H1 (cell line): ENCODE measurements at regions not wholly inside any gene's neighbourhood (a gene's known extent, or its start where the extent isn't known, plus 50 kb on each side); places are given as distances from the start of the nearest gene placed in this dataset.

Experiments used
- CTCF ChIA-PET: fragments of 300-600 bp; sonication (Branson Sonifier 250); formaldehyde crosslinking; loops from one replicate; lab custom pipeline; 2021; ENCODE audit not compliant: partially characterized antibody; lab: Charles Lee
- POLR2A ChIA-PET: fragments of 300-600 bp; sonication (Branson Sonifier 250); formaldehyde crosslinking; loops from one replicate; lab custom pipeline; 2021; ENCODE audit warnings: inconsistent platforms; ENCODE audit not compliant: partially characterized antibody; lab: Charles Lee
- DNase-seq, 2 experiments: peaks; one replicate each; pipeline versions ENCODE4 v3.0.0 to v3.0.0-alpha.2; 2010 to 2022; ENCODE audit warnings: low spot score in 2 of 2, low read depth in 1 of 2, mixed read lengths in 1 of 2
- FAIRE-seq: peaks from 2 replicates; lab custom pipeline; 2011; peaks lifted over from hg19 to GRCh38; lab: Jason Lieb, UNC
- H2AFZ ChIP-seq: 2 replicates; pipeline ENCODE4 v1.8.1; 2012; ENCODE audit warnings: low read length, inconsistent platforms
- H2AK5ac ChIP-seq: 2 replicates; pipeline ENCODE4 v1.6.1; 2013; ENCODE audit warnings: low read depth, low read length
- H2BK120ac ChIP-seq: replicated peaks from 2 replicates; pipeline ENCODE3; 2013; ENCODE audit warnings: low read depth, low read length, inconsistent platforms
- H2BK12ac ChIP-seq: 2 replicates; pipeline ENCODE4 v1.6.1; 2013; ENCODE audit warnings: low read depth, low read length
- H2BK15ac ChIP-seq: 2 replicates; pipeline ENCODE4 v1.6.1; 2013; ENCODE audit warnings: low read length
- H2BK20ac ChIP-seq: 2 replicates; pipeline ENCODE4 v1.6.1; 2013; ENCODE audit warnings: low read length
- H2BK5ac ChIP-seq: 2 replicates; pipeline ENCODE4 v1.6.1; 2013; ENCODE audit warnings: low read depth, low read length
- H3K14ac ChIP-seq: 2 replicates; pipeline ENCODE4 v1.6.1; 2013; ENCODE audit warnings: inconsistent platforms; ENCODE audit not compliant: insufficient read length
- H3K18ac ChIP-seq: 2 replicates; pipeline ENCODE4 v1.6.1; 2013; ENCODE audit warnings: low read length; ENCODE audit errors: extremely low read depth
- H3K23ac ChIP-seq: 2 replicates; pipeline ENCODE4 v1.6.1; 2013; ENCODE audit warnings: inconsistent platforms; ENCODE audit not compliant: insufficient read length
- H3K23me2 ChIP-seq: 2 replicates; pipeline ENCODE4 v1.6.1; 2013; ENCODE audit warnings: low read depth, low read length
- H3K27ac ChIP-seq: 2 replicates; pipeline ENCODE4 v1.6.1; 2011; ENCODE audit warnings: low read depth, low read length, inconsistent platforms
- H3K27me3 ChIP-seq, 4 experiments: replicated peaks in 1 of 4; 1 replicate in 1 of 4; 2 replicates in 3 of 4; pipeline versions ENCODE4 v1.6.1 to v1.8.1; 2011 to 2013; ENCODE audit warnings: low read length in 3 of 4, mild to moderate bottlenecking in 3 of 4, inconsistent platforms in 2 of 4, mixed read lengths in 2 of 4, moderate library complexity in 1 of 4; ENCODE audit not compliant: control insufficient read depth in 3 of 4, insufficient read depth in 3 of 4; ENCODE audit errors: extremely low read depth in 1 of 4
- H3K36me3 ChIP-seq, 4 experiments: 2 replicates each; pipeline versions ENCODE4 v1.6.1 to v1.8.1; 2011 to 2013; ENCODE audit warnings: mild to moderate bottlenecking in 4 of 4, low read length in 3 of 4, moderate library complexity in 2 of 4, control low read depth in 1 of 4, inconsistent platforms in 1 of 4; ENCODE audit not compliant: insufficient read depth in 4 of 4, control insufficient read depth in 2 of 4
- H3K4ac ChIP-seq: replicated peaks from 2 replicates; pipeline ENCODE3; 2013; ENCODE audit warnings: low read length, low read depth, mixed read lengths, inconsistent platforms; ENCODE audit not compliant: insufficient read length
- H3K4me1 ChIP-seq, 4 experiments: replicated peaks in 1 of 4; 1 replicate in 1 of 4; 2 replicates in 3 of 4; pipeline versions ENCODE4 v1.6.1 to v1.8.1; 2011 to 2013; ENCODE audit warnings: low read length in 3 of 4, inconsistent platforms in 2 of 4, mixed read lengths in 1 of 4; ENCODE audit not compliant: insufficient read depth in 4 of 4, control insufficient read depth in 3 of 4
- H3K4me2 ChIP-seq, 2 experiments: 2 replicates each; pipeline versions ENCODE4 v1.6.1 to v1.8.1; 2011 to 2013; ENCODE audit warnings: low read depth in 2 of 2, low read length in 2 of 2, control low read depth in 1 of 2, inconsistent platforms in 1 of 2, mild to moderate bottlenecking in 1 of 2; ENCODE audit not compliant: insufficient read depth in 1 of 2
- H3K4me3 ChIP-seq, 4 experiments: fragments of 200-600, 300-600 bp in 1 of 4; sonication (generic), shearing (Covaris generic), sonication (Bioruptor Twin) in 1 of 4; 2 replicates each; pipeline versions ENCODE4 v1.5.1 to v1.8.1; 2011 to 2016; ENCODE audit warnings: low read length in 4 of 4, low read depth in 3 of 4, control low read depth in 2 of 4, inconsistent platforms in 2 of 4, mild to moderate bottlenecking in 2 of 4, mixed read lengths in 1 of 4, moderate library complexity in 1 of 4; ENCODE audit not compliant: insufficient read depth in 2 of 4; ENCODE audit errors: extremely low read depth in 1 of 4
- H3K56ac ChIP-seq: replicated peaks from 2 replicates; pipeline ENCODE3; 2013; ENCODE audit warnings: low read depth, mild to moderate bottlenecking, mixed read lengths, low read length, inconsistent platforms; ENCODE audit not compliant: insufficient read length
- H3K79me1 ChIP-seq: 2 replicates; pipeline ENCODE4 v1.6.1; 2013; ENCODE audit warnings: low read depth, low read length, control low read depth
- H3K79me2 ChIP-seq, 2 experiments: 2 replicates each; pipeline versions ENCODE4 v1.6.1 to v1.8.1; 2012 to 2013; ENCODE audit warnings: low read length in 2 of 2, mild to moderate bottlenecking in 2 of 2, inconsistent platforms in 1 of 2; ENCODE audit not compliant: insufficient read depth in 2 of 2, control insufficient read depth in 1 of 2
- H3K9ac ChIP-seq, 4 experiments: replicated peaks in 1 of 4; 1 replicate in 1 of 4; 2 replicates in 3 of 4; pipeline versions ENCODE4 v1.6.1 to v1.8.1; 2011 to 2013; ENCODE audit warnings: low read depth in 3 of 4, low read length in 3 of 4, control low read depth in 2 of 4, mild to moderate bottlenecking in 2 of 4, moderate library complexity in 2 of 4, inconsistent platforms in 1 of 4; ENCODE audit errors: extremely low read depth in 1 of 4
- H3K9me3 ChIP-seq, 2 experiments: 2 replicates each; pipeline versions ENCODE4 v1.6.1 to v1.8.1; 2012 to 2013; ENCODE audit warnings: mild to moderate bottlenecking in 2 of 2, moderate library complexity in 2 of 2, control low read depth in 1 of 2, inconsistent platforms in 1 of 2, low read depth in 1 of 2, low read length in 1 of 2, mixed read lengths in 1 of 2; ENCODE audit not compliant: insufficient read depth in 2 of 2
- H4K20me1 ChIP-seq, 2 experiments: replicated peaks in 1 of 2; 2 replicates each; pipeline versions ENCODE3 to v1.8.1; 2011 to 2013; ENCODE audit warnings: inconsistent platforms in 2 of 2, low read length in 2 of 2, mild to moderate bottlenecking in 1 of 2; ENCODE audit not compliant: insufficient read depth in 2 of 2, control insufficient read depth in 1 of 2
- H4K5ac ChIP-seq: 2 replicates; pipeline ENCODE4 v1.6.1; 2013; ENCODE audit warnings: low read length, low read depth, mixed read lengths, inconsistent platforms; ENCODE audit not compliant: insufficient read length
- H4K8ac ChIP-seq: 2 replicates; pipeline ENCODE4 v1.8.0; 2013; ENCODE audit warnings: mild to moderate bottlenecking, moderate library complexity, low read length, inconsistent platforms; ENCODE audit not compliant: insufficient read depth; ENCODE audit errors: extremely low read depth
- H4K91ac ChIP-seq: replicated peaks from 2 replicates; pipeline ENCODE3; 2013; ENCODE audit warnings: low read length, mixed read lengths, inconsistent platforms; ENCODE audit not compliant: insufficient read length
- ATF3 ChIP-seq: IDR thresholded peaks from 2 replicates; pipeline ENCODE4 v1.6.1; 2011; ENCODE audit warnings: low read depth, mild to moderate bottlenecking, low read length; ENCODE audit not compliant: insufficient read depth
- CHD1 ChIP-seq: IDR thresholded peaks from 2 replicates; pipeline ENCODE4 v1.6.1; 2012; ENCODE audit warnings: low read depth, low read length, improper control_type of control experiment
- CTBP2 ChIP-seq: IDR thresholded peaks from 2 replicates; pipeline ENCODE4 v1.7.0; 2011; ENCODE audit warnings: borderline replicate concordance, mild to moderate bottlenecking, moderate library complexity, mixed read lengths, low read length; ENCODE audit not compliant: insufficient read depth, insufficient read length
- FOSL1 ChIP-seq: IDR thresholded peaks from 2 replicates; pipeline ENCODE4 v1.6.1; 2011; ENCODE audit warnings: mild to moderate bottlenecking, low read depth, low read length, moderate library complexity; ENCODE audit not compliant: insufficient read depth
- JUN ChIP-seq: IDR thresholded peaks from 2 replicates; pipeline ENCODE4 v1.6.1; 2011; ENCODE audit warnings: low read depth, mild to moderate bottlenecking, improper control_type of control experiment, low read length
- JUND ChIP-seq: IDR thresholded peaks from 2 replicates; pipeline ENCODE4 v1.6.1; 2011; ENCODE audit warnings: mild to moderate bottlenecking, improper control_type of control experiment, low read length
- KDM5A ChIP-seq: fragments of 200-600 bp; IDR thresholded peaks from 2 replicates; pipeline ENCODE4 v1.7.1; 2012; ENCODE audit warnings: mild to moderate bottlenecking, low read length, inconsistent platforms, mixed read lengths
- MAFK ChIP-seq: IDR thresholded peaks from 2 replicates; pipeline ENCODE4 v1.6.1; 2012; ENCODE audit warnings: low read depth, mild to moderate bottlenecking, improper control_type of control experiment, low read length
- POLR2A ChIP-seq, 2 experiments: IDR thresholded peaks; 1 replicate in 1 of 2; 2 replicates in 1 of 2; pipeline ENCODE4 v1.6.1; 2011; ENCODE audit warnings: low read depth in 2 of 2, low read length in 2 of 2, mild to moderate bottlenecking in 2 of 2; ENCODE audit errors: control extremely low read depth in 1 of 2
- RAD21 ChIP-seq, 2 experiments: IDR thresholded peaks in 1 of 2; conservative IDR thresholded peaks in 1 of 2; 2 replicates each; pipeline ENCODE4 v1.6.1; 2011; ENCODE audit warnings: low read depth in 2 of 2, low read length in 2 of 2, improper control_type of control experiment in 1 of 2, inconsistent platforms in 1 of 2, mild to moderate bottlenecking in 1 of 2, moderate library complexity in 1 of 2
- RXRA ChIP-seq: IDR thresholded peaks from 2 replicates; pipeline ENCODE4 v1.6.1; 2011; ENCODE audit warnings: low read depth, mild to moderate bottlenecking, low read length, moderate library complexity; ENCODE audit not compliant: insufficient read depth
- SIN3A ChIP-seq, 2 experiments: IDR thresholded peaks in 1 of 2; conservative IDR thresholded peaks in 1 of 2; 2 replicates each; pipeline ENCODE4 v1.6.1; 2011 to 2012; ENCODE audit warnings: low read length in 2 of 2, improper control_type of control experiment in 1 of 2, low read depth in 1 of 2, mild to moderate bottlenecking in 1 of 2
- SP4 ChIP-seq: IDR thresholded peaks from 2 replicates; pipeline ENCODE4 v1.6.1; 2012; ENCODE audit warnings: low read length, inconsistent platforms
- SRF ChIP-seq: IDR thresholded peaks from 2 replicates; pipeline ENCODE4 v1.6.1; 2011; ENCODE audit warnings: mild to moderate bottlenecking, low read depth, low read length, moderate library complexity
- TAF1 ChIP-seq: IDR thresholded peaks from 2 replicates; pipeline ENCODE4 v1.6.1; 2011; ENCODE audit warnings: mild to moderate bottlenecking, low read depth, low read length
- WGBS, 2 experiments: shearing (Covaris generic) in 1 of 2; methylation state at CpG; one replicate each; pipeline versions ENCODE4 v1.1.6 to v1.1.7; 2013 to 2015; ENCODE audit warnings: low lambda C conversion rate in 2 of 2, mixed read lengths in 2 of 2, inconsistent platforms in 1 of 2, low coverage in 1 of 2, missing lambda C conversion rate in 1 of 2; ENCODE audit not compliant: insufficient replicate concordance in 2 of 2, insufficient coverage in 1 of 2, insufficient read length in 1 of 2; ENCODE audit errors: extremely low coverage in 1 of 2, missing lambda C conversion rate in 1 of 2; 5-methylcytosine and 5-hydroxymethylcytosine counted together

GRCh38 chr6:17031961-17032360 is 69.9 kb upstream of the STMND1 start:
- Histone ChIP-seq H2BK12ac (no peak overlapping the region), H2BK15ac (no peak overlapping the region), H2AFZ (no peak overlapping the region; the same call in 1 of the 2 replicates), H3K9me3 (0 out of 4 replicates have a peak, but pooled peaks cover 4 to 5% of the 10 kb centered on the region in 2 experiments), H2BK5ac (no peak overlapping the region), H4K8ac (no peak overlapping the region), H3K79me2 (no peaks in the 10 kb centered on the region), H4K5ac (no peak overlapping the region), H3K23me2 (no peaks in the 10 kb centered on the region), H3K18ac (no peak overlapping the region), H2BK20ac (no peak overlapping the region), H3K4me1 (peaks cover 0 to 4% (median 0%) of the 10 kb centered on the region in 4 experiments; a peak in 2 of 7 replicates), H3K79me1 (no peaks in the 10 kb centered on the region), H3K9ac (no peak overlapping the region), H3K56ac (no peak overlapping the region), H3K23ac (no peak overlapping the region), H2AK5ac (no peak overlapping the region), H3K4me3 (no peak overlapping the region), H3K36me3 (no peaks in the 10 kb centered on the region; a peak in 1 of 8 replicates), H3K14ac (no peak overlapping the region), H3K27ac (no peak overlapping the region), H3K4ac (no peak overlapping the region), H2BK120ac (no peak overlapping the region), H4K20me1 (no peaks in the 10 kb centered on the region), H3K27me3 (no peaks in the 10 kb centered on the region), H3K4me2 (no peak overlapping the region), H4K91ac (no peak overlapping the region)
- FAIRE-seq (no peak), DNase-seq (no peak)
- POLR2A ChIA-PET = no interaction called here
- CTCF ChIA-PET = no interaction called here
- WGBS, 2 experiments = 89% methylated on average over 19 of the region's 19 CpGs; no CpG with 5 or more reads in 1 of the 2 experiments
- TF ChIP-seq RAD21 (IDR thresholded peaks at IDR 0.05 in 1 of 2, conservative IDR thresholded peaks at IDR 0.05 in 1 of 2; ENCODE audit: low read depth in 2 of 2, low read length in 2 of 2) (no peak), KDM5A (no peak), POLR2A (IDR thresholded peaks at IDR 0.05; ENCODE audit: control extremely low read depth in 1 of 2, low read depth in 2 of 2, low read length in 2 of 2) (no peak), JUND (no peak), SRF (no peak), RXRA (no peak), CTBP2 (no peak), MAFK (no peak), ATF3 (no peak), TAF1 (no peak), JUN (no peak), SP4 (no peak), SIN3A (conservative IDR thresholded peaks at IDR 0.05 in 1 of 2, IDR thresholded peaks at IDR 0.05 in 1 of 2; ENCODE audit: low read depth in 1 of 2, low read length in 2 of 2) (no peak), CHD1 (no peak), FOSL1 (no peak)
